GM12864 (cell line): ENCODE measurements at regions not wholly inside any gene's neighbourhood (a gene's known extent, or its start where the extent isn't known, plus 50 kb on each side); places are given as distances from the start of the nearest gene placed in this dataset.
"Not testable (repeated sequence)": the region's sequence is repeated elsewhere in the genome, so short reads cannot be mapped to it uniquely, and the experiment has no call there.

Source experiments
- DNase-seq: peaks from one replicate; pipeline ENCODE4 v3.0.0-alpha.2; 2011; ENCODE audit warnings: low read depth
- H3K4me3 ChIP-seq: 2 replicates; pipeline ENCODE4 v1.5.1; 2011; ENCODE audit warnings: mild to moderate bottlenecking, low read depth, low read length, control low read depth
- TF ChIP-seq, protein P1 (sequence below): IDR thresholded peaks from 2 replicates; pipeline ENCODE4 v1.5.1; 2011; ENCODE audit warnings: low read depth, mild to moderate bottlenecking, moderate library complexity, low read length, control low read depth, inconsistent platforms; ENCODE audit errors: missing control alignments

DNA sequence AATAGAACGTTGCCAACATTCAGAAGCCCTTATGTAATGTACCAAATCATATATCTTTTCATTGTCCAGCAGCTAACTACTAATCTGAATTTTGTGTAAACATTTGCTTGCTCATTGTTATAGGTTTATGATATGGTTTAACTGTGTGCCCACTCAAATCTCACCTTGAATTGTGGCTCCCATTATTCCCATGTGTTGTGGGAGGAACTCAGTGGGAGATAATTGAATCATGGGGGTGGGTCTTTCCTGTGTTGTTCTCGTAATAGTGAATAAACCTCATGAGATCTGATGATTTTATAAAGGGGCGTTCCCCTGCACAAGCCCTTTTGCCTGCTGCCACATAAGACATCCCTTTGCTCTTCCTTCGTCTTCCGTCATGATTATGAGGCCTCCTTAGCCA is 91.9 kb upstream of the CLVS2 start:
- TF ChIP-seq, protein P1, sequence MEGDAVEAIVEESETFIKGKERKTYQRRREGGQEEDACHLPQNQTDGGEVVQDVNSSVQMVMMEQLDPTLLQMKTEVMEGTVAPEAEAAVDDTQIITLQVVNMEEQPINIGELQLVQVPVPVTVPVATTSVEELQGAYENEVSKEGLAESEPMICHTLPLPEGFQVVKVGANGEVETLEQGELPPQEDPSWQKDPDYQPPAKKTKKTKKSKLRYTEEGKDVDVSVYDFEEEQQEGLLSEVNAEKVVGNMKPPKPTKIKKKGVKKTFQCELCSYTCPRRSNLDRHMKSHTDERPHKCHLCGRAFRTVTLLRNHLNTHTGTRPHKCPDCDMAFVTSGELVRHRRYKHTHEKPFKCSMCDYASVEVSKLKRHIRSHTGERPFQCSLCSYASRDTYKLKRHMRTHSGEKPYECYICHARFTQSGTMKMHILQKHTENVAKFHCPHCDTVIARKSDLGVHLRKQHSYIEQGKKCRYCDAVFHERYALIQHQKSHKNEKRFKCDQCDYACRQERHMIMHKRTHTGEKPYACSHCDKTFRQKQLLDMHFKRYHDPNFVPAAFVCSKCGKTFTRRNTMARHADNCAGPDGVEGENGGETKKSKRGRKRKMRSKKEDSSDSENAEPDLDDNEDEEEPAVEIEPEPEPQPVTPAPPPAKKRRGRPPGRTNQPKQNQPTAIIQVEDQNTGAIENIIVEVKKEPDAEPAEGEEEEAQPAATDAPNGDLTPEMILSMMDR = no peak
- DNase-seq = no peak

DNA sequence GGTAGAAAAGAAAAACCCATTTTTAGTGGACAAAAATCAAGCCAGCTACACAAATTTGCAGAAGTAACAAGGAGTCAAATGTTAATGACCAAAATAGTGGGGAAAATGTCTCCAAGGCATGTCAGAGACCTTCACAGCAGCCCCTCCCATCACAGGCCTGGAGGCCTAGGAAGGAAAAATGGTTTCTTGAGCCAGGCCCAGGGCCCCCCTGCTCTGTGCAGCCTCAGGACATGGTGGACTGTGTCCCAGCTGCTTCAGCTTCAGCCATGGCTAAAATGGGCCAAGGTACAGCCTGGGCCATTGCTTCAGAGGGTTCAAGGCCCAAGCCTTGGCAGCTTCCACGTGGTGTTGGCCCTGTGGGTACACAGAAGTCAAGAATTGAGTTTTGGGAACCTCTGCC is 82.5 kb upstream of the CLVS2 start:
- no peak for DNase-seq
- TF ChIP-seq, protein P1 = no peak
- no peak overlapping the region for H3K4me3 ChIP-seq

More for the DNA sequence above, 91.9 kb upstream of the CLVS2 start:
- no peak overlapping the region for H3K4me3 ChIP-seq

DNA sequence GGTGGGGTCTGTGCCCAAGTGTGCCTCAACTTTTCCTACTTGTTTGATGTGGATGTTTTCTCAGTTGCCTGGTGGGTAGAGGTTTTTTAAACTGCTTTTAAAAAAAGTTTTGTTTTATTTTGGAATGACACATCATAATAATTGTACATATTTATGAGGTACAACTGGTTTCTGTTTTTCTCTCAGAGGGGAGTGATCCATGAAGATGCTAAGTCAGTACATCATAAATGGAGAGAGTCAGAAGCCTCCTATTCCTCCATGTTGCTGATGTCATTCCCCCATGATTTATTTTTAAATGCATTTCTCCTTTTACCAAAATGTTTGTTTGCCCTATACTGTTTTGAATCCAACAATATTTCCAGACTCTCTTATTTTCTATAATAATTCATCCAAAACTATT is 77.3 kb upstream of the CLVS2 start:
- H3K4me3 ChIP-seq = no peak overlapping the region
- no peak for DNase-seq
- TF ChIP-seq, protein P1 = no peak

DNA sequence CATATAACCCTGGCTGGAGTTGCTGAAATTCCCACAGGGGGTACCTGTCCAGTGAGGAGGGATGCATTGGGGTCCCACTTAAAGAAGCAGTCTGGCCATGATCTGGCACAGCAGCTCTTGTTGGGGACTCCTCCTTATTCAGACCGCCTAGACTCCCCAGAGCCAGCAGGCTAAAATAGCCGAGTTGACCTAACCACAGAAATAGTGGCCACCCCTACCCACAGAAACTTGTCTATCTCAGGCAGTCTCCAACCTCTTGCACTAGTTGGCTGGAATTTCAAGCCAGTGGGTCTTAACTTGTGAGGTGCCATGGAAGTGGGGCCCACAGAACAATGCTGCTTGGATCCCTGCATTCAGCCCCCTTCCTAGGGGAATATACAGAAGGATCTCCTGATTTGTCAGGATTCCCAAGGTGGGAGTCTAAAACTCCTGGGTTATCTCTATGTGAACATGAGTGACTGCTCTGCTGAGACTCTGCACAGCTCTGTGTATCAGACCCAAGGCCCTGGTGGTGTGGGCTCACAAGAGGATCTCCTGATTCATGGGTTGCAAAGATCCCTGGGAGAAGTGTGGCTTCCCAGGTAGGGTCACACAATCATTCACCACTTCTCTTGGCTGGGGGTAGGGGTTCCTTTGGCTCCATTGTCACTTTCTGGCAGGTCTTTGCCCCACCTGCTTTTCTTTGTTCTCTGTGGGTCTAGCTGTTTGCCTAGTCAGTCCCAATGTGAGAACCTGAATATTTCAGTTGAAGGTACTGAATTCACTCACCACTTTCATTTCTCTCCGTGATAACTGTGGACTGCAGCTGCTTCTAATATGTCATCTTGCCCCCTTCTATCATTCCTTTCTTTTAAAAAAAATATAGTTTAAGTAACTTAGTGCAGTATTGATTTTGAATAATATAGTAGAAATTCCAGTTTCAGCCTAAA is 65.5 kb upstream of the CLVS2 start:
- TF ChIP-seq, protein P1 = no peak
- DNase-seq = no peak
- no peak overlapping the region for H3K4me3 ChIP-seq

DNA sequence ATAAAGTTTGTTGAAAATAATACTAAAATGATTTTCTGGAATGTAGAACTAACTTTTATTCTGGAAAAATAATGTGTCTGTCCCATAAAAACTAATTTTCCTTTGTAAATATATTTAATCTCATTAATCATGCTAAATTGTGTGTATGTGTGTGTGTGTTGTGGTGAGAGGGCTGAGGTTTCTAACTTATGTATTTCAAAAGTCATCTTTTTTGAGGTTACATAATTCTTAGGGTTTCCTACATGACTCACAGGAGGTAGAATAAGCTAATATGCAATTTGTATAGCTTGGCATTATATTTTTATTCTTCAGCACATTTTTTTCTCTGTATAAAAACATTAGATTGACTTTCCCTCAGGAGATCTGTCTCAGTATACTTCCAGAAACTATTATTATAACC is 64.1 kb upstream of the CLVS2 start:
- no peak for DNase-seq
- H3K4me3 ChIP-seq = no peak overlapping the region
- TF ChIP-seq, protein P1 = no peak

DNA sequence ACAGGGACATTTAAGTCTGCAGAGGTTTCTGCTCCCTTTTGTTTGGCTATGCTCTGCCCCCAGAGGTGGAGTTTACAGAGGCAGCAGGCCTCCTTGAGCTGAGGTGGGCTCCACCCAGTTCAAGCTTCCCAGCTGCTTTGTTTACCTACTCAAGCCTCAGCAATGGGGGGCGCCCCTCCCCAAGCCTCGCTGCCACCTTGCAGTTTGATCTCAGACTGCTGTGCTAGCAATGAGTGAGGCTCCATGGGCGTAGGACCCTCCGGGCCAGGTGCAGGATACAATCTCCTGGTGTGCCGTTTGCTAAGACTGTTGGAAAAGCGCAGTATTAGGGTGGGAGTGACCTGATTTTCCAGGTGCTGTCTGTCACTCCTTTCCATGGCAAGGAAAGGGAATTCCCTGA is 51.1 kb upstream of the CLVS2 start:
- not testable (repeated sequence) for H3K4me3 ChIP-seq, DNase-seq
